Calu3 (cell line): ENCODE measurements at regions not wholly inside any gene's neighbourhood (a gene's known extent, or its start where the extent isn't known, plus 50 kb on each side); places are given as distances from the start of the nearest gene placed in this dataset.

Experiments
- BruUV-seq: library from RNA; stranded (reverse); fragments of 400-500 nt; replicated peaks from 2 replicates; lab custom pipeline; 2021; lab: Mats Ljungman, UMichigan
- CTCF ChIA-PET: fragments of 300-600 bp; sonication (Branson Sonifier 250); formaldehyde crosslinking; loops from one replicate; lab custom pipeline; 2022; ENCODE audit warnings: antibody characterized with exemption; lab: Charles Lee
- DNase-seq: peaks from one replicate; pipeline ENCODE4 v3.0.0; 2022
- H3K27ac Mint-ChIP-seq: one replicate; pipeline ENCODE4 v1.8.0; 2022; ENCODE audit warnings: mixed read lengths; ENCODE audit not compliant: unreplicated experiment
- H3K27me3 Mint-ChIP-seq: one replicate; pipeline ENCODE4 v1.8.0; 2022; ENCODE audit warnings: mixed read lengths; ENCODE audit not compliant: unreplicated experiment
- H3K36me3 Mint-ChIP-seq: one replicate; pipeline ENCODE4 v1.8.0; 2022; ENCODE audit warnings: mild to moderate bottlenecking, moderate library complexity, mixed read lengths; ENCODE audit not compliant: insufficient read depth, unreplicated experiment
- H3K4me1 Mint-ChIP-seq: one replicate; pipeline ENCODE4 v1.8.0; 2022; ENCODE audit warnings: mild to moderate bottlenecking, low read depth, mixed read lengths; ENCODE audit not compliant: unreplicated experiment
- H3K4me3 Mint-ChIP-seq: one replicate; pipeline ENCODE4 v1.8.0; 2022; ENCODE audit warnings: mild to moderate bottlenecking, low read depth, moderate library complexity, mixed read lengths; ENCODE audit not compliant: unreplicated experiment
- H3K9me3 Mint-ChIP-seq: one replicate; pipeline ENCODE4 v1.8.0; 2022; ENCODE audit warnings: low read depth, mixed read lengths; ENCODE audit not compliant: unreplicated experiment
- CTCF ChIP-seq: fragments of 200-600 bp; IDR thresholded peaks from one replicate; pipeline ENCODE4 v1.8.0; 2022; ENCODE audit warnings: antibody characterized with exemption; ENCODE audit not compliant: unreplicated experiment
- intact Hi-C: fragments of 100-400 bp; cut with micrococcal nuclease; formaldehyde crosslinking; loops from one replicate; pipeline ENCODE4 v1.10.0; 2022; ENCODE audit not compliant: unreplicated experiment

- no TSS peak for BruUV-seq
- DNase-seq = no peak
- Mint-ChIP-seq H3K27me3 (no peaks in the 10 kb centered on the region), H3K4me1 (no peaks in the 10 kb centered on the region), H3K4me3 (no peak overlapping the region), H3K36me3 (no peaks in the 10 kb centered on the region), H3K27ac (no peak overlapping the region), H3K9me3 (peaks cover 9% of the 10 kb centered on the region)
- CTCF ChIA-PET = no interaction called here
- no peak for TF ChIP-seq CTCF
- intact Hi-C loops = no loop called here
Measured at GRCh38 chr11:134757633-134758032, 345.6 kb upstream of the B3GAT1 start.

- no peaks in the 10 kb centered on the region for H3K27me3 Mint-ChIP-seq
- H3K4me1 Mint-ChIP-seq = no peaks in the 10 kb centered on the region
- H3K36me3 Mint-ChIP-seq = no peaks in the 10 kb centered on the region
- BruUV-seq = no TSS peak
- TF ChIP-seq CTCF = no peak
- DNase-seq = no peak
- CTCF ChIA-PET = no interaction called here
- H3K9me3 Mint-ChIP-seq = peaks cover 9% of the 10 kb centered on the region
- intact Hi-C loops = no loop called here
- H3K4me3 Mint-ChIP-seq = no peak overlapping the region
- H3K27ac Mint-ChIP-seq = no peak overlapping the region
Measured at GRCh38 chr11:134756811-134757540, 344.9 kb upstream of the B3GAT1 start.

- Mint-ChIP-seq H3K9me3 (peaks cover 9% of the 10 kb centered on the region), H3K36me3 (no peaks in the 10 kb centered on the region), H3K4me1 (no peaks in the 10 kb centered on the region), H3K27me3 (no peaks in the 10 kb centered on the region), H3K4me3 (no peak overlapping the region), H3K27ac (no peak overlapping the region)
- no peak for DNase-seq
- CTCF ChIA-PET = no interaction called here
- intact Hi-C loops = no loop called here
- no TSS peak for BruUV-seq
- TF ChIP-seq CTCF = no peak
Measured at GRCh38 chr11:134755535-134755934, 343.5 kb upstream of the B3GAT1 start.

GRCh38 chr11:134754521-134755198 is 342.6 kb upstream of the B3GAT1 start:
- Mint-ChIP-seq H3K27ac (no peak overlapping the region), H3K4me3 (no peak overlapping the region), H3K9me3 (peaks cover 9% of the 10 kb centered on the region), H3K27me3 (no peaks in the 10 kb centered on the region), H3K36me3 (no peaks in the 10 kb centered on the region), H3K4me1 (no peaks in the 10 kb centered on the region)
- intact Hi-C loops = no loop called here
- BruUV-seq = no TSS peak
- DNase-seq = no peak
- CTCF ChIA-PET = no interaction called here
- no peak for TF ChIP-seq CTCF
